B cell (primary cell): ENCODE measurements at regions not wholly inside any gene's neighbourhood (a gene's known extent, or its start where the extent isn't known, plus 50 kb on each side); places are given as distances from the start of the nearest gene placed in this dataset.

Experiments used
- ATAC-seq: fragments of 200-7000 bp; cut with Tn5 transposase; one replicate; pipeline ENCODE4 v1.10.0; 2021; ENCODE audit warnings: low read depth, mild to moderate bottlenecking, moderate number of reproducible peaks, moderate library complexity
- CTCF ChIA-PET: fragments of 350-600 bp; sonication (Branson Sonifier 250); formaldehyde crosslinking; loops from one replicate; lab custom pipeline; 2021; ENCODE audit warnings: antibody characterized with exemption, inconsistent platforms; lab: Charles Lee
- POLR2A ChIA-PET: fragments of 350-600 bp; sonication (Branson Sonifier 250); formaldehyde crosslinking; loops from one replicate; lab custom pipeline; 2021; ENCODE audit warnings: antibody characterized with exemption; lab: Charles Lee
- DNase-seq: peaks from one replicate; pipeline ENCODE4 v3.0.0; 2013
- H2AFZ ChIP-seq: 2 replicates; pipeline ENCODE4 v1.6.1; 2012; ENCODE audit warnings: mild to moderate bottlenecking, low read depth, low read length; ENCODE audit not compliant: insufficient read depth, poor library complexity, severe bottlenecking
- H3K27ac ChIP-seq, 2 donors: 1 replicate in 1 of 2; 2 replicates in 1 of 2; pipeline ENCODE4 v1.5.1; 2012 to 2013; ENCODE audit warnings: low read length in 2 of 2, mild to moderate bottlenecking in 2 of 2, moderate library complexity in 1 of 2
- H3K27me3 ChIP-seq, 4 experiments: fragments of 200-600 bp in 1 of 4; sonication (generic) in 1 of 4; replicated peaks in 1 of 4; 1 replicate in 2 of 4; 2 replicates in 2 of 4; pipeline versions ENCODE4 v1.6.1 to v1.7.0; 2013 to 2016; ENCODE audit warnings: low read length in 3 of 4, mild to moderate bottlenecking in 2 of 4, mixed read lengths in 1 of 4, moderate library complexity in 1 of 4; ENCODE audit not compliant: insufficient read depth in 4 of 4, control insufficient read depth in 3 of 4; ENCODE audit errors: control extremely low read depth in 1 of 4
- H3K36me3 ChIP-seq, 2 experiments: replicated peaks in 1 of 2; 1 replicate in 1 of 2; 2 replicates in 1 of 2; pipeline versions ENCODE4 v1.6.1 to v1.7.1; 2013; ENCODE audit warnings: low read length in 1 of 2; ENCODE audit not compliant: insufficient read depth in 2 of 2, control insufficient read depth in 1 of 2; ENCODE audit errors: control extremely low read depth in 1 of 2, extremely low read depth in 1 of 2
- H3K4me1 ChIP-seq, 2 donors: fragments of 200-600 bp in 1 of 2; sonication (generic) in 1 of 2; 1 replicate in 1 of 2; 2 replicates in 1 of 2; pipeline versions ENCODE4 v1.5.1 to v1.6.1; 2013 to 2017; ENCODE audit warnings: low read length in 2 of 2; ENCODE audit not compliant: control insufficient read depth in 2 of 2, insufficient read depth in 2 of 2
- H3K4me2 ChIP-seq: replicated peaks from 2 replicates; pipeline ENCODE3; 2012; ENCODE audit warnings: mild to moderate bottlenecking, low read depth, low read length; ENCODE audit not compliant: poor library complexity, severe bottlenecking
- H3K4me3 ChIP-seq, 5 experiments: fragments of 200-600 bp in 1 of 5; sonication (generic) in 1 of 5; 1 replicate in 3 of 5; 2 replicates in 2 of 5; pipeline versions ENCODE4 v1.5.1 to v1.7.0; 2011 to 2016; ENCODE audit warnings: low read length in 4 of 5, mild to moderate bottlenecking in 4 of 5, low read depth in 2 of 5, control low read depth in 1 of 5, moderate library complexity in 1 of 5; ENCODE audit not compliant: insufficient read depth in 1 of 5; ENCODE audit errors: control extremely low read depth in 1 of 5, extremely low read depth in 1 of 5
- H3K79me2 ChIP-seq: fragments of 200-600 bp; sonication (generic); one replicate; pipeline ENCODE4 v1.6.0; 2016; ENCODE audit warnings: low read length; ENCODE audit not compliant: control insufficient read depth, insufficient read depth
- H3K9ac ChIP-seq: fragments of 200-600 bp; sonication (generic); 2 replicates; pipeline ENCODE4 v1.6.1; 2017; ENCODE audit warnings: mild to moderate bottlenecking, low read length, moderate library complexity
- H3K9me3 ChIP-seq, 3 donors: one replicate each; pipeline versions ENCODE4 v1.6.1 to v1.7.1; 2013; ENCODE audit warnings: low read length in 2 of 3; ENCODE audit not compliant: control insufficient read depth in 2 of 3, insufficient read depth in 1 of 3; ENCODE audit errors: control extremely low read depth in 1 of 3
- H4K20me1 ChIP-seq: 2 replicates; pipeline ENCODE4 v1.6.0; 2012; ENCODE audit warnings: mild to moderate bottlenecking, low read length; ENCODE audit not compliant: insufficient read depth, control insufficient read depth, poor library complexity, severe bottlenecking
- H3K27ac Mint-ChIP-seq: one replicate; pipeline ENCODE4 v1.8.0; 2021; ENCODE audit warnings: mixed read lengths
- H3K27me3 Mint-ChIP-seq: one replicate; pipeline ENCODE4 v1.8.0; 2021; ENCODE audit warnings: mixed read lengths
- H3K4me1 Mint-ChIP-seq: one replicate; pipeline ENCODE4 v1.8.0; 2021; ENCODE audit warnings: mixed read lengths
- H3K4me3 Mint-ChIP-seq: one replicate; pipeline ENCODE4 v1.8.0; 2021; ENCODE audit warnings: mixed read lengths
- H3K9me3 Mint-ChIP-seq: one replicate; pipeline ENCODE4 v1.8.0; 2022; ENCODE audit warnings: mixed read lengths; ENCODE audit not compliant: insufficient read depth
- EZH2 ChIP-seq: IDR thresholded peaks from 2 replicates; pipeline ENCODE4 v1.6.1; 2012; ENCODE audit warnings: borderline replicate concordance, low read depth, mild to moderate bottlenecking, moderate library complexity, low read length; ENCODE audit not compliant: insufficient read depth, poor library complexity, severe bottlenecking
- WGBS: methylation state at CpG from one replicate; pipeline ENCODE4 v1.1.5; 2013; ENCODE audit warnings: missing lambda C conversion rate; ENCODE audit not compliant: insufficient coverage; 5-methylcytosine and 5-hydroxymethylcytosine counted together
- intact Hi-C: fragments of 100-400 bp; cut with micrococcal nuclease; formaldehyde crosslinking; loops from one replicate; pipeline ENCODE4 v1.10.0; 2022
- TF ChIP-seq, protein P1 (sequence below): fragments of 200-600 bp; IDR thresholded peaks from one replicate; pipeline ENCODE4 v1.8.0; 2022; ENCODE audit warnings: antibody characterized with exemption, mild to moderate bottlenecking

DNA sequence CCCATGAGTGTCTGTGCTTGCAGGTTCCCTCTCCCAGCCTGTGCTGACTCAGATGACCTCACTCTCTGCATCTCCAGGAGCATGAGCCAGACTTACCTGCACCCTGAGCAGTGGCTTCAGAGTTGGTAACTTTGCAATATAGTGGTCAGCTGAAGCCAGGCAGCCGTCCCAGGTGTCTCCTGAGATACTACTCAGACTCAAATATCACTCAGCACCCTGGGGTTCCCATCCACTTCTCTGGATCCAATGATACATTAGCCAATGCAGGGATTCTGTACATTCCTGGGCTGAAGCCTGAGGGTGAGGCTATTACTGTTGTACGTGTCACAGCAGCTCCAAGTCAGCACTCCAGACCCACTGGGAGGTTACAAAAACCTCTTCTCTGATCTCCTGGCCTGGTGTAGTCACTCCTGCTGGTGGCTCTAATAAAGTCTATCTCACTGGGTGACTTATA lies 87.8 kb upstream of the TOP3B start:
- ChIA-PET CTCF (interaction anchor here (1.2 to 2.9 kb wide), 2 partner anchors 9 to 33 kb away, joined by 3 to 16 read pairs; no protein-coding TSS in a partner anchor), POLR2A (no interaction called here)
- Histone ChIP-seq H4K20me1 (no peaks in the 10 kb centered on the region), H3K36me3 (no peaks in the 10 kb centered on the region), H3K9me3 (no peaks in the 10 kb centered on the region), H2AFZ (no peak overlapping the region), H3K9ac (no peak overlapping the region), H3K27me3 (no peaks in the 10 kb centered on the region), H3K4me1 (peaks cover 0 to 13% of the 10 kb centered on the region in 2 donors), H3K27ac (no peak overlapping the region), H3K4me3 (no peak overlapping the region), H3K79me2 (no peaks in the 10 kb centered on the region), H3K4me2 (no peak overlapping the region)
- DNase-seq (no peak), ATAC-seq (no peak)
- 83% methylated on average over 1 of the region's 2 CpGs for WGBS
- H3K9me3 Mint-ChIP-seq = no peaks in the 10 kb centered on the region
- H3K4me3 Mint-ChIP-seq = no peak overlapping the region
- H3K4me1 Mint-ChIP-seq = peaks cover 3% of the 10 kb centered on the region
- TF ChIP-seq, protein P1, sequence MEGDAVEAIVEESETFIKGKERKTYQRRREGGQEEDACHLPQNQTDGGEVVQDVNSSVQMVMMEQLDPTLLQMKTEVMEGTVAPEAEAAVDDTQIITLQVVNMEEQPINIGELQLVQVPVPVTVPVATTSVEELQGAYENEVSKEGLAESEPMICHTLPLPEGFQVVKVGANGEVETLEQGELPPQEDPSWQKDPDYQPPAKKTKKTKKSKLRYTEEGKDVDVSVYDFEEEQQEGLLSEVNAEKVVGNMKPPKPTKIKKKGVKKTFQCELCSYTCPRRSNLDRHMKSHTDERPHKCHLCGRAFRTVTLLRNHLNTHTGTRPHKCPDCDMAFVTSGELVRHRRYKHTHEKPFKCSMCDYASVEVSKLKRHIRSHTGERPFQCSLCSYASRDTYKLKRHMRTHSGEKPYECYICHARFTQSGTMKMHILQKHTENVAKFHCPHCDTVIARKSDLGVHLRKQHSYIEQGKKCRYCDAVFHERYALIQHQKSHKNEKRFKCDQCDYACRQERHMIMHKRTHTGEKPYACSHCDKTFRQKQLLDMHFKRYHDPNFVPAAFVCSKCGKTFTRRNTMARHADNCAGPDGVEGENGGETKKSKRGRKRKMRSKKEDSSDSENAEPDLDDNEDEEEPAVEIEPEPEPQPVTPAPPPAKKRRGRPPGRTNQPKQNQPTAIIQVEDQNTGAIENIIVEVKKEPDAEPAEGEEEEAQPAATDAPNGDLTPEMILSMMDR = no peak
- TF ChIP-seq EZH2 = no peak
- no peak overlapping the region for H3K27ac Mint-ChIP-seq
- no peaks in the 10 kb centered on the region for H3K27me3 Mint-ChIP-seq
- intact Hi-C loops = no loop called here

DNA sequence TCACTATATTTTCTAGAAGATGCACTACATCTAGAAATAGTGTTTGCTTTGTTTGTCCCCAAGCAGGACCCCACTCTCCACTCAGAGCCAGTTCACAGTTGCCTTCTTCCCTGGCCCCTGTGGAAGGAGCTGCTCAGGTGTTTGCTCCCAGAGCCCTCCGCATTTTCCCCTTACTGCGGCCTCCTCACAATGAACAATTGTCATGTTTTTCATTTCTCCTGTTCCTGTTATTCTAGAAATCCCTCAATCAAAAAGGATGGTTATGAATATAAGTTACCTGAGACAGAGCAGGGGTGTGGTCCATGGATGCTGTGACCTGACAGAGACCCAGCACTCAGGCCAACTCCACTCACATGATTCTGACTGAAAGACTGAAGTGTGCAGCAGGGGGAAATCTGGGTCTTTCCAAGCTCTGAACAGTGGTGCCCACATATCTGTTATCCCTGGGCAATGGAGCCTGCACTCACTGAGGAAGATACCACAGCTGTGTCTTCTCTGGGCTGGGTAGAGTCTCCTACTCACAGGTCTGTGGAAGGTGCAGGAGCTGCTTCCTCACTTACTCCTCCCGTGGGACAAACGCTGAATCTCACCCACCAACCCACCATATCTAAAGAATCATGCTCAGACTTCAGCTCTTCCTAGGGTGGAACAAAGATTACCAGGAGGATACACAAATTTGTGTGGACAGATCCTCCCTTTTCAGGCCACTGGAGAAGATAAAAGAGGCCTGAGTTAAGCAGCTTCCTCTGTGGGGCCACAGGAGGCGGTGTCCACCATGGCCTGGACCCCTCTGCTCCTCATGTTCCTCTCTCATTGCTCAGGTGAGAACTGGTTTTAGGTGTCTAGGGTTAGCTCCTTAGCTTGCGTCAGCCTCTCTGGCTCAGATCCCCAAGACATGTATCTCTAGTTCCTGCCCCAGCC lies 87.1 kb upstream of the TOP3B start:
- no peaks in the 10 kb centered on the region for H3K36me3 ChIP-seq
- H3K9me3 Mint-ChIP-seq = no peaks in the 10 kb centered on the region
- DNase-seq = no peak
- H3K27me3 ChIP-seq = no peaks in the 10 kb centered on the region
- peaks cover 3% of the 10 kb centered on the region for H3K27me3 Mint-ChIP-seq
- no peak overlapping the region for H3K9ac ChIP-seq
- no peak overlapping the region for H3K4me2 ChIP-seq
- no peak for TF ChIP-seq EZH2
- TF ChIP-seq, protein P1 = no peak
- peaks cover 0 to 10% of the 10 kb centered on the region in 2 donors for H3K4me1 ChIP-seq
- H3K4me3 ChIP-seq = no peak overlapping the region
- 92% methylated on average over 2 of the region's 6 CpGs for WGBS
- ChIA-PET CTCF (interaction anchor here (1.2 to 2.9 kb wide), 2 partner anchors 9 to 32 kb away, joined by 3 to 16 read pairs; no protein-coding TSS in a partner anchor), POLR2A (no interaction called here)
- H3K27ac Mint-ChIP-seq = no peak overlapping the region
- no peak overlapping the region for H3K4me3 Mint-ChIP-seq
- intact Hi-C loops = no loop called here
- no peaks in the 10 kb centered on the region for H3K79me2 ChIP-seq
- H2AFZ ChIP-seq = no peak overlapping the region
- no peaks in the 10 kb centered on the region for H3K9me3 ChIP-seq
- ATAC-seq = no peak
- no peaks in the 10 kb centered on the region for H3K4me1 Mint-ChIP-seq
- H4K20me1 ChIP-seq = no peaks in the 10 kb centered on the region
- H3K27ac ChIP-seq = no peak overlapping the region
